Erythroblast (primary cell): ENCODE measurements at regions not wholly inside any gene's neighbourhood (a gene's known extent, or its start where the extent isn't known, plus 50 kb on each side); places are given as distances from the start of the nearest gene placed in this dataset.
"Not testable (repeated sequence)": the region's sequence is repeated elsewhere in the genome, so short reads cannot be mapped to it uniquely, and the experiment has no call there.

Experiments
- GATA1 ChIP-seq: IDR thresholded peaks from 2 replicates; pipeline ENCODE4 v1.6.1; 2011; ENCODE audit warnings: low read depth, mild to moderate bottlenecking, control low read depth, low read length, moderate library complexity
- POLR2A ChIP-seq: IDR thresholded peaks from 2 replicates; pipeline ENCODE4 v1.6.1; 2011; ENCODE audit warnings: mild to moderate bottlenecking, low read length

GRCh38 chr10:47701285-47701684, 62.1 kb downstream of the SYT15B start:
- not testable (repeated sequence) for TF ChIP-seq POLR2A, GATA1
